ENCODE measurements at regions not wholly inside any gene's neighbourhood (a gene's known extent, or its start where the extent isn't known, plus 50 kb on each side); places are given as distances from the start of the nearest gene placed in this dataset.

- no peaks in the 10 kb centered on the region for H3K9me3 ChIP-seq (ENCODE audit: low read length)
- H3K27ac ChIP-seq (ENCODE audit: extremely low read length, insufficient read depth, low read length) = no peak overlapping the region
- TF ChIP-seq RXRA (CRISPR knock-in tag; IDR thresholded peaks at IDR 0.05) (no peak), AKAP8 (CRISPR knock-in tag; IDR thresholded peaks at IDR 0.05) (no peak), ZNF644 (CRISPR knock-in tag; IDR thresholded peaks at IDR 0.05; ENCODE audit: low read depth) (no peak), RBM39 (IDR thresholded peaks at IDR 0.05; ENCODE audit: low read depth, low read length, poor library complexity, severe bottlenecking) (no peak), ZBTB43 (CRISPR knock-in tag; conservative IDR thresholded peaks at IDR 0.05) (no peak), SUZ12 (IDR thresholded peaks at IDR 0.05; ENCODE audit: low read depth, low read length) (no peak), POGK (CRISPR knock-in tag; conservative IDR thresholded peaks at IDR 0.05) (no peak), ZNF253 (CRISPR knock-in tag; IDR thresholded peaks at IDR 0.05; ENCODE audit: borderline replicate concordance) (no peak), PAX8 (CRISPR knock-in tag; IDR thresholded peaks at IDR 0.05; ENCODE audit: borderline replicate concordance) (no peak), ZNF740 (CRISPR knock-in tag; IDR thresholded peaks at IDR 0.05) (no peak), MYC (CRISPR knock-in tag; IDR thresholded peaks at IDR 0.05; ENCODE audit: borderline replicate concordance) (no peak), ZNF674 (CRISPR knock-in tag; IDR thresholded peaks at IDR 0.05; ENCODE audit: low read depth) (no peak), SRF (IDR thresholded peaks at IDR 0.05; ENCODE audit: low read depth, low read length) (no peak), ZNF792 (CRISPR knock-in tag; IDR thresholded peaks at IDR 0.05) (no peak), ESRRA (CRISPR knock-in tag; IDR thresholded peaks at IDR 0.05; ENCODE audit: low read depth) (no peak), TRIM22 (IDR thresholded peaks at IDR 0.05) (no peak), ZNF670 (CRISPR knock-in tag; IDR thresholded peaks at IDR 0.05; ENCODE audit: borderline replicate concordance) (no peak)
- H3K36me3 ChIP-seq (replicated peaks in 1 of 2; ENCODE audit: control insufficient read depth in 1 of 2, insufficient read depth in 2 of 2, low read length in 2 of 2) = no peaks in the 10 kb centered on the region
- no peak overlapping the region for H3K4me3 ChIP-seq (replicated peaks in 1 of 3; ENCODE audit: insufficient read depth in 1 of 3, low read depth in 2 of 3, low read length in 3 of 3)
- BruUV-seq (replicated peaks) = no TSS peak
- no peak overlapping the region for H3K9ac ChIP-seq (ENCODE audit: insufficient read depth, low read depth, low read length)
- POLR2A ChIA-PET = no interaction called here
- FAIRE-seq (no peak), ATAC-seq (no peak), DNase-seq (ENCODE audit: low spot score) (no peak)
- peaks cover 2 to 55% of the 10 kb centered on the region in 2 experiments; a peak in 3 of 5 replicates for H3K27me3 ChIP-seq (ENCODE audit: control insufficient read depth in 1 of 2, insufficient read depth in 2 of 2, low read length in 2 of 2)
- in situ Hi-C loops (cut with HindIII; ENCODE audit: extremely low pct_ligation_motif_present, low pct_unique_long_range_greater_than_20kb) (no loop called here), intact Hi-C loops (cut with micrococcal nuclease; ENCODE audit: unreplicated experiment) (no loop called here)
- no peak overlapping the region for H3K4me2 ChIP-seq (ENCODE audit: low read depth, low read length)
- no peaks in the 10 kb centered on the region for H4K20me1 ChIP-seq (ENCODE audit: insufficient read depth, low read length)
- no peak overlapping the region for H2AFZ ChIP-seq (ENCODE audit: low read length)
- no peaks in the 10 kb centered on the region for H3K4me1 ChIP-seq (ENCODE audit: insufficient read depth, low read length)
- CTCF ChIA-PET (ENCODE audit: low intra/inter-chr PET ratio, low total read pairs) = no interaction called here
- H3K79me2 ChIP-seq (ENCODE audit: insufficient read depth, low read length) = no peaks in the 10 kb centered on the region
- 17% methylated on average over 14 of the region's 20 CpGs for WGBS (ENCODE audit: low lambda C conversion rate)
These were observed 458.7 kb upstream of the HS6ST1 start for GRCh38 chr2:128777196-128778035.
